Esophagus squamous epithelium (tissue), 5 donors: ENCODE measurements at regions not wholly inside any gene's neighbourhood (a gene's known extent, or its start where the extent isn't known, plus 50 kb on each side); places are given as distances from the start of the nearest gene placed in this dataset.

Experiments used
- DNase-seq: peaks from one replicate; lab custom pipeline; 2025; lab: John Stamatoyannopoulos, UW
- H3K27ac ChIP-seq, 4 donors: fragments of 200-600 bp; sonication (generic); one replicate each; pipeline ENCODE4 v1.5.1; 2016 to 2019; ENCODE audit warnings: mild to moderate bottlenecking in 1 of 4
- H3K27me3 ChIP-seq, 4 donors: fragments of 200-600 bp; sonication (generic); 1 replicate in 3 of 4; 2 replicates in 1 of 4; pipeline versions ENCODE4 v1.5.1 to v1.6.0; 2017 to 2021; ENCODE audit warnings: antibody characterized with exemption in 1 of 4
- H3K36me3 ChIP-seq, 3 donors: fragments of 200-600 bp; sonication (generic); one replicate each; pipeline ENCODE4 v1.5.1; 2016 to 2019
- H3K4me1 ChIP-seq, 3 donors: fragments of 200-600 bp; sonication (generic); one replicate each; pipeline ENCODE4 v1.5.1; 2017 to 2019
- H3K4me3 ChIP-seq, 4 donors: fragments of 200-600 bp; sonication (generic); 1 replicate in 3 of 4; 2 replicates in 1 of 4; pipeline ENCODE4 v1.5.1; 2016 to 2019; ENCODE audit warnings: mild to moderate bottlenecking in 2 of 4, moderate library complexity in 1 of 4
- H3K9me3 ChIP-seq, 3 donors: fragments of 200-600 bp; sonication (generic); one replicate each; pipeline ENCODE4 v1.5.1; 2016 to 2019
- CTCF ChIP-seq, 6 experiments: fragments of 450-650 bp in 4 of 6; fragments of 200-600 bp in 2 of 6; sonication (generic) in 2 of 6; IDR thresholded peaks; one replicate each; pipeline ENCODE4 v1.5.1; 2016 to 2019; ENCODE audit warnings: antibody characterized with exemption in 6 of 6, mild to moderate bottlenecking in 4 of 6, moderate library complexity in 4 of 6
- POLR2A ChIP-seq, 4 donors: fragments of 450-650 bp; IDR thresholded peaks; one replicate each; pipeline ENCODE4 v1.6.1; 2017; ENCODE audit warnings: antibody characterized with exemption in 4 of 4, mild to moderate bottlenecking in 4 of 4, moderate library complexity in 3 of 4
- whole genome bisulfite sequencing, 2 donors: methylation state at CpG; one replicate each; pipeline ENCODE4 v1.1.5; 2018; 5-methylcytosine and 5-hydroxymethylcytosine counted together
- intact Hi-C: fragments of 100-400 bp; cut with DNase I; formaldehyde crosslinking; loops from one replicate; pipeline ENCODE4 v1.15.0; 2022
- donor health status: DM: yes; HTN: yes; CAD: no.

GRCh38 chr4:175469514-175469913 is 342.6 kb downstream of the GPM6A start:
- peaks cover 0 to 5% (median 0%) of the 10 kb centered on the region in 3 donors for H3K9me3 ChIP-seq
- H3K4me3 ChIP-seq, result no peak overlapping the region
- DNase-seq, result no peak
- H3K27me3 ChIP-seq, result no peaks in the 10 kb centered on the region
- no peak overlapping the region for H3K27ac ChIP-seq
- H3K36me3 ChIP-seq, result no peaks in the 10 kb centered on the region
- TF ChIP-seq POLR2A (IDR thresholded peaks at IDR 0.05) (no peak), CTCF (IDR thresholded peaks at IDR 0.05) (no peak)
- no peaks in the 10 kb centered on the region for H3K4me1 ChIP-seq
- intact Hi-C loops, result no loop called here
- WGBS, 2 donors, result 27 to 56% methylated on average over 2 of the region's 2 CpGs

GRCh38 chr4:175470131-175470530 is 341.9 kb downstream of the GPM6A start:
- Histone ChIP-seq H3K4me1 (no peaks in the 10 kb centered on the region), H3K36me3 (no peaks in the 10 kb centered on the region), H3K9me3 (peaks cover 0 to 5% (median 0%) of the 10 kb centered on the region in 3 donors), H3K4me3 (no peak overlapping the region), H3K27me3 (no peaks in the 10 kb centered on the region), H3K27ac (no peak overlapping the region)
- intact Hi-C loops, result no loop called here
- no peak for DNase-seq
- no peak for TF ChIP-seq POLR2A (IDR thresholded peaks at IDR 0.05)
- WGBS, 2 donors, result 70 to 71% methylated on average over 1 of the region's 1 CpG

GRCh38 chr4:175480404-175480803 is 331.7 kb downstream of the GPM6A start:
- no peak for DNase-seq
- Histone ChIP-seq H3K36me3 (no peaks in the 10 kb centered on the region), H3K4me3 (no peak overlapping the region), H3K9me3 (no peaks in the 10 kb centered on the region), H3K4me1 (no peaks in the 10 kb centered on the region), H3K27ac (no peak overlapping the region), H3K27me3 (no peaks in the 10 kb centered on the region)
- 22% methylated on average over 2 of the region's 2 CpGs for WGBS, 2 donors
- intact Hi-C loops, result no loop called here
- TF ChIP-seq POLR2A (IDR thresholded peaks at IDR 0.05) (no peak), CTCF (IDR thresholded peaks at IDR 0.05) (no peak)

- Histone ChIP-seq H3K9me3 (peaks cover 0 to 5% (median 0%) of the 10 kb centered on the region in 3 donors), H3K36me3 (no peaks in the 10 kb centered on the region), H3K4me1 (no peaks in the 10 kb centered on the region), H3K4me3 (no peak overlapping the region), H3K27me3 (no peaks in the 10 kb centered on the region), H3K27ac (no peak overlapping the region)
- DNase-seq, result no peak
- WGBS, 2 donors, result 82% methylated on average over 1 to 2 of the region's 5 CpGs
- intact Hi-C loops, result no loop called here
- TF ChIP-seq CTCF (IDR thresholded peaks at IDR 0.05), result no peak
- no peak for TF ChIP-seq POLR2A (IDR thresholded peaks at IDR 0.05)
Measured at GRCh38 chr4:175499735-175500352, 312.2 kb downstream of the GPM6A start.

- DNase-seq, result no peak
- Histone ChIP-seq H3K27me3 (no peaks in the 10 kb centered on the region), H3K27ac (no peak overlapping the region), H3K4me3 (no peak overlapping the region), H3K4me1 (no peaks in the 10 kb centered on the region), H3K9me3 (no peaks in the 10 kb centered on the region), H3K36me3 (no peaks in the 10 kb centered on the region)
- TF ChIP-seq POLR2A (IDR thresholded peaks at IDR 0.05) (no peak), CTCF (IDR thresholded peaks at IDR 0.05) (no peak)
- intact Hi-C loops, result no loop called here
Measured at GRCh38 chr4:175504318-175504717, 307.7 kb downstream of the GPM6A start.

GRCh38 chr4:175509320-175509719 is 302.7 kb downstream of the GPM6A start:
- Histone ChIP-seq H3K27ac (no peak overlapping the region), H3K9me3 (no peaks in the 10 kb centered on the region), H3K27me3 (no peaks in the 10 kb centered on the region), H3K4me3 (no peak overlapping the region), H3K36me3 (no peaks in the 10 kb centered on the region), H3K4me1 (no peaks in the 10 kb centered on the region)
- DNase-seq, result no peak
- intact Hi-C loops, result no loop called here
- WGBS, 2 donors, result 61 to 78% methylated on average over 2 of the region's 2 CpGs
- TF ChIP-seq CTCF (IDR thresholded peaks at IDR 0.05) (no peak), POLR2A (IDR thresholded peaks at IDR 0.05) (no peak)
